ENCODE measurements at regions not wholly inside any gene's neighbourhood (a gene's known extent, or its start where the extent isn't known, plus 50 kb on each side); places are given as distances from the start of the nearest gene placed in this dataset.

DNA sequence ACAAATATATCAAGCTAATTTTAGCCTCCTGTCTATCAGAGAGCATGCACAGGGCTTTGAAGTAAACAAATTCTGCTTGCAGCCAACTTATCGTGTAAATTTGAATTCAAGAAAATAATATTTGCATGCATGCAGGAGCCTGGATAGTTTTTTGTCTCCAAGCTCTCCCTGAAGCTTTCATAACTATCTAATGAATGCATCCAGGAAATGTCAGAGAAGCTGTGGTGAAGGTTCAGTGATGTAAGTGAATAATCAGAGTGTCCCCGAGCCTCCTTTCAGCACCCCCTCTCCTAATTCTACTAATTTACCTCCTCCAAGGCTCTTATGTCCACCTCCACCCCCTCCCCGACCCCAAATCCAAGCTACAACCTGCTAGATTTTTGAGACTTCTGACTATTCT, 172.0 kb upstream of the ZNF32 start:
- TF ChIP-seq POLR2A (IDR thresholded peaks at IDR 0.05): no peak
- TF ChIP-seq, protein P1, sequence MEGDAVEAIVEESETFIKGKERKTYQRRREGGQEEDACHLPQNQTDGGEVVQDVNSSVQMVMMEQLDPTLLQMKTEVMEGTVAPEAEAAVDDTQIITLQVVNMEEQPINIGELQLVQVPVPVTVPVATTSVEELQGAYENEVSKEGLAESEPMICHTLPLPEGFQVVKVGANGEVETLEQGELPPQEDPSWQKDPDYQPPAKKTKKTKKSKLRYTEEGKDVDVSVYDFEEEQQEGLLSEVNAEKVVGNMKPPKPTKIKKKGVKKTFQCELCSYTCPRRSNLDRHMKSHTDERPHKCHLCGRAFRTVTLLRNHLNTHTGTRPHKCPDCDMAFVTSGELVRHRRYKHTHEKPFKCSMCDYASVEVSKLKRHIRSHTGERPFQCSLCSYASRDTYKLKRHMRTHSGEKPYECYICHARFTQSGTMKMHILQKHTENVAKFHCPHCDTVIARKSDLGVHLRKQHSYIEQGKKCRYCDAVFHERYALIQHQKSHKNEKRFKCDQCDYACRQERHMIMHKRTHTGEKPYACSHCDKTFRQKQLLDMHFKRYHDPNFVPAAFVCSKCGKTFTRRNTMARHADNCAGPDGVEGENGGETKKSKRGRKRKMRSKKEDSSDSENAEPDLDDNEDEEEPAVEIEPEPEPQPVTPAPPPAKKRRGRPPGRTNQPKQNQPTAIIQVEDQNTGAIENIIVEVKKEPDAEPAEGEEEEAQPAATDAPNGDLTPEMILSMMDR (IDR thresholded peaks at IDR 0.05): no peak
